Cardiac septum (tissue), 1 donor: ENCODE measurements at regions not wholly inside any gene's neighbourhood (a gene's known extent, or its start where the extent isn't known, plus 50 kb on each side); places are given as distances from the start of the nearest gene placed in this dataset.

ENCODE experiments used
- DNase-seq: peaks from one replicate; pipeline ENCODE4 v3.0.0-alpha.2; 2020; ENCODE audit warnings: low spot score
- intact Hi-C: fragments of 100-400 bp; cut with DNase I; formaldehyde crosslinking; loops from one replicate; pipeline ENCODE4 v1.14.0; 2022
- donor health status: DM: no; HTN: no; CAD: no.

DNA sequence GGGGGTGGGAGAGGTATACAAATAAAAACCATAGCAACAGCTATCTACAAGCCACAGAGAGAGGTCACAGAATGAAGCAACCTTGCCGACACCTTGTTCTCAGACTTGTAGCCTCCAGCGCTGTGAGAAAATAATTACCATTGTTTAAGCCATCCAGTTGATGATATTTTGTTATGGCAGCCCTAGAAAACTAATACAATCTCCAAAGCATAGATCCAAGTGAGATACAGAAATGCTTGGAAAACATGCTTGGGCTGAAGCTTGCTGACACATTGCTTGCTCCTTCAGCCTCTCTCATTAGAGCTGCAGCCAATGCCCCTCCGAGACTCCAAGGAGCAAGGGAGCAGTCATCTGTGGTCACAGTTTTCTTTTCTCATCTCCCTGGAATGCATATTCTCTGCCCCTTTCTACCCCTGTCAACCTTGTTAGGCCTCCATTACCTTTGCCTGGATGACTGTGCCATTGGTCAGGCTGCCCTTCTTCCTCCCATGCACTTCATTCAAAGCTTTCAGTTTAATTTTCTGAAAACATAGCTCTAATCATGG, 401.4 kb upstream of the KLF4 start:
- intact Hi-C loops = no loop called here
- DNase-seq = no peak

DNA sequence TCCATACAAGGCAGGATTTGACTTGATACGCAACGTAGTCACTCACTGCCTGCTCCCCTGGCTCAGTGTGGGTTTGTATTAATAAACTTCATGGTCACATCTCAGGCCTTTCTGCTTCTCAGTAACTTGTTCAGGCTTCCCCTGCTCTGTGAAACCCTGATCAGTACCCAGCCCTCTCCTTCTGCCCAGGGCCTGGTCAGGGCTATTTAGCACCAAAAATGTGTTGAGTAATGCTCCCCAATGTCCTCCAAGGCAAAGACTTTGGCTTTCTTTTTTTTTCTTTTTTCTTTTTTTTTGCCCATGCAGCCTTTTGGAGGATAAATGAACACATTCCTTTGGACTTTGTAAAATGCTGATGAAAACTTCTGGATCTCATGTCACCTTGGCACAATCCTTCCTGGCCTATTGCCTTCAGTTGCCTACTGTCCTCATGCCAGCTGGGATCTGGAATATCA, 399.2 kb upstream of the KLF4 start:
- intact Hi-C loops = no loop called here
- DNase-seq = no peak

DNA sequence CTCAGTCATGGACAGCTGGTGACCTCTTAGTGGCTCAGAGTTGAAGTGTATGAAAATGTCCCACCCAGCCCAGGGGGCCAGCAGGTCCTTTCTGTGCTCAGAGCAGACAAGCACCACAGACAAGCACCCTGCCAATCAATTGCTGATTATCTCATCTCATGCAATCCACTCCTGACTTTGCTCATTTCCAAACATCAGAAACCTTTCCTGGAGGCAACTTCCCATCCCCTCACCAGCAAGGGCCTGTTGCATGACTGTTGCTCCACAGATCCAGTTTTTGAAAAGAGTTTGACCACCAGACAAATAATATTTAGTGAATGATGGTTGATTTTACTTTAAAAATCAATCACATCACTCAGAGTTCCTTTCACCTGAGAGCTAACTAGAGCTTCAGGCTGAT, 397.3 kb upstream of the KLF4 start:
- intact Hi-C loops = no loop called here
- no peak for DNase-seq

DNA sequence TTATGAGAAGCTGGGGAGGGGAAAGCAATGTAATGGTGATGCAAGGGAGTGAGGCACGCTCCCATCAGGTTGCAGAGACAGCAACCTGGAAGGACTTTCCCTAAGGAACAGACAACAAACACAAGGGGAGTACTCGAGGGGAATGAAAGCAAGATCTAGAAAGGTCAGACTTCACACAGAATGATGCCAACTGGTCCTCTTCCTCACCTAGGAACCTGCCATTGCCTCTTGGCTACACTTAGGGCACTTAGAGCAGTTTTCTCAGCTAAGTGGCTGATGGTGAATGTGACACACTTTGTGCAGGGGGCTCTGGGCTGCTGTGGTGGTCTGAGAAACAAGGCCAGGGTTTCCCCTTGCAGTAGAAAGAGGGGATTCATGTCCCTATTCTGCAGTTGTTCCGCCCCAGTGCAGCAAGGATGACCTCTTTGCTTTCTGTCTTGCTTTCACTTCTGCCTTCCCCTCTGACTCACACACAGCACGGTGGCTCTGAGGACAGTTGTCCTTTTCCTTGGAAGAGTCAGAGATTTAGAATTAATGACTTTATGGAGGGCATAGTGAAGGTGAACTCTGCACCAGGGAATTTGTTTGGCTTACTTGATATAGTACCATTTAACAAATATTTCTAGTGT, 394.0 kb upstream of the KLF4 start:
- DNase-seq = no peak
- intact Hi-C loops = no loop called here

DNA sequence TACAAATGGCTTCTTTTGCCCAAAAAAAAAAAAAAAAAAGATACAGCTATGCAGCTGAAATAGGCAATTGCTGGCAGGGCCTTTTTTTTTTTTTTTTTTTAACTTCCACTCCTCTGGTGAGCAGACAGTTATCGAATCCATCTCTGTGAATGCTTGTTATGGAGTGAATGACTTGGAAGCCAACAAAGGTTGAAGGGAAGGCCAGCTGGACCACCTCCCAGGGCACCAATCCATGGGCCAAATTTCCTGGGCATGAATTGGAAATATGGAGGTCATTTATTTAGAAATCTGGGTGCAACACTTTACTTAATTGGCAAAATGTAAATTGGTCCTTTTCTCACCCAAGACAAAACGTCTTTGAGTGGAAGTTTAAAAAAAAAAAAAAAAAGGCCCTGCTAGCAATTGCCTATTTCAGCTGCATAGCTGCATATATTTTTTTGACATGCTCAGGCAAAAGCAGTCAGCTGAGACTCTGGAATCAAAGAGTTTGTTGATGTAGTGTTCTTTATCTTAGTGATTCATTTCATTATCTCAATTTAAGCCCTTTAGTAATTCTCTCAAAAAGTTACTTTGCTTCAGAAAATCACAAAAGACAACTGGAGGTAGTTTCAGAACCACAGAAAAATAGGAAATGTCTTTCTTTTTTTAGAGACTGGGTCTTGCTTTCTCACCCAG, 392.2 kb upstream of the KLF4 start:
- DNase-seq = no peak
- intact Hi-C loops = no loop called here

DNA sequence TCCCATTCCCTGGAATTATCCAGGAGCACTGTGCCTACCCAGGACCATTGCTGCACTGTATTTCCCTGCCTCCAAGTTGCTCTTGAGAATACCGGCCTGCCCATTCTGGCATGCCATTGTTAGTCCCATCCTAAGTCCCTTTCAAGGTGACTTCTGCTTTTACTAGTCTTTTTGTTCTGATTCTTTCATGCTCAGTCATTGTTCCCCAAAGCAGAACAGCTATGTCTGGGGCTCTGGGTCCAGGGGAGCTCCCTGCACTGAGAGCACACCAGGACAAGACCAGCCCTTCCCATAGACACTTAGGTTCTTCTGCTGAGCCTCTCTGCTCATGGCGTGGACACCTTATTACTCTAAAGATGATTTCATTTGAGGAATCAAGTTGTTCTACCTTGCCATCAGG, 388.9 kb upstream of the KLF4 start:
- no peak for DNase-seq
- intact Hi-C loops = no loop called here

DNA sequence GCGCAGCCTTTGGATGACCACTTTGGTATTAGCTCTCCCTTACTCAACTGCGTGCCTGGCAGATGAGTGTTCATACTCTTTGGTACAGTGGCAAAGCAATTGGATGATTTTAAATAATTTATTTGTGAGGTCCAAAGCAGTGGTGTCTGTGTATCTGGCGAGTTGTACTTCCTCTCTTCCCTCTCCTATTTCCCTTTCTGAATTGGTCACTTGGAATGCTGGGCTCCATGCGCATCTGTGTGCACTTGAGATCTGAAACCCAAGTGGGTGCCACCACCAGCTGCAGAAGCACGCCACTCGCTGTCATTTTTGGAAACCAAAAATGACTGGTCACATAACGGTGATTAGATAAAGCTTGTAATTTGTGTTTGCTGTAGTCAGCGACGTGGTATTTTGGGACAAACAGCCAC, 386.0 kb upstream of the KLF4 start:
- intact Hi-C loops = no loop called here
- DNase-seq = no peak

DNA sequence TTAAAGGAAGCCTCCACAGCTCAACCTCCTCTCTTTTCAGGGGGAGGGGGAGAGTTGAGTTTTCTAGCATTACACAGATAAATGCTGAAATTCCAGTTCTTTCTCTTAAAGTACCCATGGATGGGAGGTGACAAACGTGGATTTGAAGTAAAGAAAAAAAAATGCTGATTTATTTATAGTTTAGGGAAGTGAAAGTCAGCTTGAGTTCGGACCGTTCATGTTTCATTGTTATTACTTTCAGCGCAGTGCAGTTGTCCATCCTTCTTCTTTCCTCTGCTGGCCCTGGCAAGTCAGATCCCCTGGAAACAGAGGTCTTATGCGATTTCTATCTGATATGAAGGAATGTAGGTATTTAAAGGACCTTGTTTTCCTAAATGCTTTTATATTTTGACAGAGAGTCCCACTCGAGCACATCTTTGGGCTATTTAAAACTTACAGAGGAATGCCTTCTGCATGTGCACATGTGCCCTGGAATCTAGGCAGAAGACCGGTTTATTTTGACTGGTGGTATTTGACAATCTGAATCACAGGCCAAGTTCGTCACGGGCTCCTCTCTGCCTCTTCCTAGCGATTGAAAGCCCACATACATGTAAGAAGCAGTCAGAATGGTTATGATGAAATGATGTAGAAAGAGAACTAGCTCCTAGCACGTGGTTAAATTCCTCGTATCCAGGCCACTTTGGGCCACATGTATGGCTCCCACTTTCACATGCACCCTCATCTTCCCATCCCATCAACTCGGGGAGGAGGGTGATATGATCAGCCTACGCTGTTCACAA, 385.2 kb upstream of the KLF4 start:
- DNase-seq = no peak
- intact Hi-C loops = no loop called here

DNA sequence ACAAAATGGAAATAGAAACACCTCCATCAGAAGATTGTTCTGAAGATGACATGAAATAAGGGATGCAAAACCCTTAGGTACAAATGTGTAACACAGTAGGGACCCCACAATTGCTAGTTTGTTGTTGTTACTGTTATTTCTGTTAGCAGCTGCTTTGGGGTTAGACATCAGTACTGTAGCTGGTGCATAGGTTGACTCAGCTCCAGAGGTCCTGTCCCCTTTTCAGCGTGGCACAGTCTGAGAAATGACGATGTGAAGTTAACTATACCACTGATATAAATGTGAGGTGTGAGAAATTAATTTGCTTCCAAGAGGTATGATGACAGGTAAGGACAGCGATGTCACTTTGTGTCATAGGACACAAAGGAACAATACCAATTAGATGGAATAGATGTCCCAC, 384.6 kb upstream of the KLF4 start:
- intact Hi-C loops = no loop called here
- DNase-seq = no peak

DNA sequence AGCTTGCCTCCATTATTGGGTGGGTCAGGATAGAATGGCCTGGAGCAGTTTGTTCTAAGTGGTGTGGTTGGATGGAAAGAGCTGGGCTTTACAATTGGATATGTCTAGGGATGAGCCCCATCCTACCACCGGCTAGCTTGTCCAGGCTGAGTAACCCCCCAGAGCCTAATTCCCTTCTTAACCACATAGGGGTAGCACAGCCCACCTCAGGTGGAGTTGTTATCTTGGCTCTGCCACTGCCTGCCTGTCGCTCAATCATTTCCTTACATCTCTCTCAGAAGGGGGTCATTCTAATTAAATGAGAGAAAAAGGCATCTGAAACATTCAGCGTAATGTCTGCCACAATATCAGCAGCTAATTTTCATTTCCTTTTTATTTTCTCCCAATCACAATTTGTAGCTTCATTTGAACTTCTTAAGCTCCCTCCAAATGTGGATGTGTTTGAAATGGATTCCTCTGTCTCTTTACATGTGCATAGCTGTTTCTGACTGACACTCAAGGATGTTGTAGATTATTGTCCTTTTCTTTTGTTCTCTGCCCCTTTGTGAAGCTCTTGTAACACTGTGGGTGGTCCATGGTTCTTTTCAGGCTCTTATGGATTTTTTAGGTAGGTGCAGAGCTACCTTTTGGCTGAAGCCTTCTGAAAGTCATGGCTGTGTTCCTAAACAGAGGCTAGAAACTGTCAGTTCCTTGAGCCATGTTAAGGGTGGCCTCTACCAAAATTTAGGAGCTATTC, 383.1 kb upstream of the KLF4 start:
- intact Hi-C loops = no loop called here
- DNase-seq = no peak

DNA sequence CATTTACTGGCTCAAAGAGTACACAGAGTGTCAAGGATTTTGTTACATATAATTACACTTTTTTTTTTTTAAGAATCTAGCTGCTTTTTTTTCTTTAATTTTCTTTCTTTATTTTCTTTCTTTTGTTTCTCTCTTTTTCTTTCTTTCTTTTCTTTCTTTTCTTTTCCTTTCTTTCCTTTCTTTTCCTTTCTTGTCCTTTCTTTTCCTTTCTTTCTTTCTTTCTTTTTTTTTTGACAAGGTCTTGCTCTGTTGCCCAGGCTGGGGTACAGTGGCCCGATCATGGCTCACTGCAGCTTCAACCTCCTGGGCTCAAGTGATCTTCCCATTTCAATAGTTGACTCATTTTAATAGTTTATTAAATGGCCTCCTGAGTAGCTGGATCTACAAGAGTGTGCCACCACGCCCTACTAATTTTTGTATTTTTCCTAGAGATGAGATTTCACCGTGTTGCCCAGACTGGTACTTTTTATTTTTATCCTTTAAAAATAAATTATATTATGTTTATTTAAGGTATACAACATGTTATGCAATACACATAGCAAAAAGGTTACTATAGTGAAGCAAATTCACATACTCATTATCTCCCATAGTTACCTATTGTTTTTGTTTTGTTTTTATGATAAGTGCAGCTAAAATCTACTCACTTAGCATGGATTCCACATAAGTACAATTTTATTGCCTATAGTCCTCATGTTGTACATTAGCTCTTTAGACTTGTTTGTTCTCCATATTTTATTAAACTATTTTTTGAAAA, 381.5 kb upstream of the KLF4 start:
- intact Hi-C loops = no loop called here

DNA sequence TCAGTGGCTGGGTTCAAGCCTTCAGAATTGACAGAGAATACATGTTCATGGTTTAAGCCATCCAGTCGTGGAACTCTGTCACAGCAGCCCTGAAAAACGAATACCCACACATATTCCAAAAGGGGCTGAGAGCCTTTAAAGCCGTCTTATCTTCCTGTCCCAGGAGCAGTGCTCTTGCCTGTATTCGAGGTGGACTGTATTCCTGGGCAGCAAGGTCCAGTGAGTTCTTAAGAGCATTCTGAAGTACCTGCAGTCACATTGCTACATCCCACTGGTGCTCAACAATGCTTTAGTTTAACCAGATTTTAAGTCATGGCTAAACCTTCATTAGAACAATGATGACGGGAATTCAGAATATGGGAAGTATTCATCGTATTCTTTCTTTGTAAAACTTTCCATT, 380.7 kb upstream of the KLF4 start:
- intact Hi-C loops = no loop called here
- no peak for DNase-seq

More for the DNA sequence above, 381.5 kb upstream of the KLF4 start:
- DNase-seq = no peak

DNA sequence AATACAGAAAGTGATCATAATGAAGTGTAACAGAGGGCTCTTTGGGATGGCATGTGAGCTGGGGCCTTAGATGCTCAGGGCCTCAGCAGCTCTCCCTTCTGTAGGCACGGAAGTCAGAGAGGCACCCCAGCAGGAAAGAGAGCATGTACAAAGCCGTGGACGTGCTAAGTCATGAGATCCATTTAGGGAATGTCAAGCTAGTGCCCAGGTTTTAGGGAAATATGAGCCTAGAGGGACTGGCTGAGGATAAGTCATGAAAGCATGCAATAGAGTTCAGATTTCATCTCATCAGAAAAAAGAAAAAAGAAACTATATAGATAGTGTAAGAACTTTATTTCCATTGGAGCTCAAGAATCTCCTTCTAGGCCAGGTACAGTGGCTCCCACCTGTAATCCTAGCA, 379.5 kb upstream of the KLF4 start:
- no peak for DNase-seq
- intact Hi-C loops = no loop called here

DNA sequence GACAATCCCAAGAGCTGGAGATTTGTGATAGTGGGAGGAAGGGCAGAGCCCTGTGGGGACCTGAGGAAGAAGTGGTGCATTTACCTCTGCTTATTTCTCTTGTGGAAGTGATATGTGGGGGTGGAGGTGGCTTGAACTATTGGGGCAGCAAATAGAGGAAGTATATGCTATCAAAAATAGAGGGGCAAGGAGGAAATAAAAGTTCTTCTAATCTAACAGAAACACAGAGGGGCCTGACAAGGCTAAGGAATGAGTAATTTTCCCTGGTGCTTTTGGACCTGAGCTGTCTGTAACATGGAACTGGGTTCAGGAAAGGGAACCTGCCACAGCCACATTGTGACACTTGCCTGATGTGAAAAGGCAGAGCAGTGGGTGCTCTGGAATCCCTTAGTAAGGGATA, 378.6 kb upstream of the KLF4 start:
- DNase-seq = no peak

DNA sequence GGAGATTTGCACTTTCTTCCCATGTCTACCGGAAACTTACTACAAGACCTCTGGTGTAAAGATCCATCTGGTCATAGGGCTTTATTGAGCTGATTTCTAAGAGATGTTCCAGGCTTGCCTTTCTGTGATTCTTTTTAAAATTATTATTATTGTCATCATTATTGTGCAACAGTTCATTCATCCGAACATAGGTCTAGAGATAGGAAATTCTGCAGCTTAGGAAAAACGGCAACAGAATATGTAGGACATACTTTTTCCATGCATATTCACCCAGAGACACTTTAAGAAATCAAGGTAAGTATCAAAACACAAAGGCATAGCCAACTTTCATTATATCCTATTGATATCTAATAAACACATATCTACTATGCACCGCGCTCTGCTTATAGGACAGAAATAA, 378.2 kb upstream of the KLF4 start:
- intact Hi-C loops = no loop called here
- DNase-seq = no peak

More for the DNA sequence above, 378.6 kb upstream of the KLF4 start:
- intact Hi-C loops = no loop called here

DNA sequence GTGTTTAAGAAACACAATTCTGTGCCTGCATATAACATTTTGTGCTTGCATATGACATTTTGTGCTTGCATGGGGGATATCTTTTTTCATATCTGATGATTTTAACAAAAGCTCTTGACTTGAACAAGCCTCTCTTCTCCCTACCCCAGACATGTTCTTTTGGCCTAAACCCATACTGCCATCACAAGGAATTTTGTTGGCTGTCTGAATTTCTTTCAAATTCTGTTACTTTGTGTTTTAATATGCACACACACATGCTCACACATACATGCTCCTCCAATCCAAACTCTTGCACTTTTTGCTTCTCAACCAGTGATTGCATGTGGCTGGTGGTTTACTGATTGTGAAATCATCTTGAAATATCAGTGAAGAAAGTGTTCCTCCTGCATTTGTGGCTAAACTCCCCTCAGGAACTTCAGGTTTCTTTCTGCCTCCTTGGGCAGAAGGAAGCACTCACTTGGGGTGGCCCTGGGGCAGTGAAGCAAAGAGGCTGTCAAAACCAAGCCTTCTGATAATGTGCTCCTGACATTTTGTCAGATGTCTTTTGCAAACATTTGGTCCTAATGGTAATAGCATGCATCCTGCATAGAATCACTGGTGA, 377.2 kb upstream of the KLF4 start:
- intact Hi-C loops = no loop called here
- no peak for DNase-seq

DNA sequence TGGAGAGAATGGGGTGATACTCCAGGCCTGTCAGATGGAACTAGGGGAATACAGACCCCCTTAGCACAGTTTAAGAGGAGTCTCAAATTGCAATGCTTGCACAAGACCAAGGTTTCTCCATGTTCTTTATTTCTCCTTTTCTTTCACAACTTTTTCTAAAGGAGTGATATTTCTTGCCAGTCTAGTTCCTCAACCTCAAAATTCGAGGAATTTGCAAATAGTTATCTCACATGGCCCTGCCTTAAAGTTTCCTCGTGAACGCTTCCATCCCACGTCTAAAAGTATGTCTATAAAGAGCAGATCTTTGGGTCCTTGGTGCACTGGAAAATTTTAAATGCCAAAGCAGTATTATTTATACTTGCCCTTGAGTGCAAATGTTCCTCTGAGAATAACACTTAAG, 373.8 kb upstream of the KLF4 start:
- intact Hi-C loops = no loop called here
- DNase-seq = no peak

DNA sequence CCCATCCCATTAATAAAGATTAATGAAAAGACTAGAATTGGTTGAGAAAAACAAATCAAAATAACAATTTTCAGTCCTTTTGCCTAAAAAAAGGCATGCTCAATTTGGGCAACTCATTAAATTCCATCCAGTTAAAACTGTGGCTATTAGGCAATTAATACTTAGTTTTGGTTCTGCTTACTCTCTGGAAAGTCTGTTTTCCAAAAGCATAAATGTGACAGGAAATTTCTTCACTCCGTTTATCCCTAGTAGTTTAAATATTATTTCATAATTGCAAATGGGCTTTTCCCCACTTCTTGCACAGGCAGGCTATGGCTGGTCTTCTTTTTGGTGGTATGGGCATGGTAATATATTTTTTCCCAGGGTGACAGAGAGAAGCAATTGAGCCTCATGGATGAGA, 373.3 kb upstream of the KLF4 start:
- intact Hi-C loops = no loop called here
- DNase-seq = no peak

DNA sequence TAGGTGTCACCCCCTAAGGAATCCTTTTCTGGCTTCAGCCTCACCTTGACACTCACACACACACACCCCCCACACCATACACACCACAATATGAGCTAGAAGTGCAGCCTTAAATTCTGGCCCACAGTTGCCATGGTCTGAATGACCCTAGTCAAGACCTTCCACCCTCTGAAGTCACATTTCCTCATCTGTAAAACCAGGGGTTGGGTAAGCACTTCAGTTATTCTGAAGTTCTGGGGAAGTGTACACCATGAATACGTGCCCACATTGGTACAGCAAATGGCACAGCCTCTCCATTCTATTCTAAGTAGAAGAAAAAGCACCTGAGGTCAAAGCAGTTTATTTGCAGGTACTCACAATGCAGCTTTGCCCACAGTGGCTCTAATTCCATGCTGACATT, 372.8 kb upstream of the KLF4 start:
- intact Hi-C loops = no loop called here

More for the DNA sequence above, 372.8 kb upstream of the KLF4 start:
- DNase-seq = no peak
